ENCODE measurements at regions not wholly inside any gene's neighbourhood (a gene's known extent, or its start where the extent isn't known, plus 50 kb on each side); places are given as distances from the start of the nearest gene placed in this dataset.

DNA sequence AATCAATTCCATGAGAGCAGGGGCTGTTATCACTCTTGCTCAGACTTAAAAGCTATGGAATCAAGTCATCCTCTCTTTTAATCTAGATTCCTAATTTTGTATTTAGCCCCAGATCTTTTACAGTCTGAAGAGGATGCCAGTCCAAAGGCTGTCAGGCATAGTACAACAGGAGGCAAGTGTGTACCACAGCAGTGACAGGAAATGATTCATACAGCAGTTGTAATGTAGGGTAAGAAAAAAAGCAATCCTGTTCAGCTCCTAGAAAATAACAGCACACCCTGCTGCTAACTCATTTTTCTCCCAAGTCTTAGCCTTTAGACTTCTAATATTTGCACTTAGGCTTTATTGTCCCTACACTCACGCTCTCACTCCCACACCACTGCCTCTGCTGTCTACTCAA, 127.8 kb upstream of the SYT4 start:
- no peak for DNase-seq (ENCODE audit: low read depth, low spot score)
- no peak overlapping the region for H3K4me3 ChIP-seq (ENCODE audit: low read depth, low read length)
- no peak for TF ChIP-seq CTCF (IDR thresholded peaks at IDR 0.05; ENCODE audit: low read depth, low read length)
- in situ Hi-C loops (cut with HindIII; ENCODE audit: low sequenced_read_pairs): no loop called here

- H3K4me3 ChIP-seq (ENCODE audit: low read depth, low read length): no peak overlapping the region
- TF ChIP-seq CTCF (IDR thresholded peaks at IDR 0.05; ENCODE audit: low read depth, low read length): no peak
- in situ Hi-C loops (cut with HindIII; ENCODE audit: low sequenced_read_pairs): no loop called here
- DNase-seq (ENCODE audit: low read depth, low spot score): no peak
These were observed 136.7 kb upstream of the SYT4 start for GRCh38 chr18:43414006-43414405.

DNA sequence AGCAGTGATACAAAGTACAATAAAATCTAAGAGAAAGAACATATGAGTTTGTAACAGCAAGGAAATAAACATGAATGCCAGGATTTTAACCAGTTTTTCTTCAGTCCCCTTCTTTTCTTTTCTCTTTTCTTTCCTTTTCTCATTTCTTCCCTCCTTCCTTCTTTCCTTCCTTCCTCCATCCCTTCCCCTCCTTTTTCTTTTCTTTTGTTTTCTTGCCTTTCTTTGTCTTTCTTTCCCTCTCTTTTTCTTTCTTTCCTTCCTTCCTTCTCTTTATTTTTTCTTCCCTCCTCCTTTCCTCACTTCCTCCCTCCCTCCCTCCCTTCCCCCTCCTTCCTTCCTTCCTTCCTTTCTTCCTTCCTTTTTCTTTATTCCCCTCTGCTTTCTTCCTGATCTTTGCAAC, 142.8 kb upstream of the SYT4 start:
- no peak for DNase-seq (ENCODE audit: low read depth, low spot score)
- no peak for TF ChIP-seq CTCF (IDR thresholded peaks at IDR 0.05; ENCODE audit: low read depth, low read length)
- in situ Hi-C loops (cut with HindIII; ENCODE audit: low sequenced_read_pairs): no loop called here
- H3K4me3 ChIP-seq (ENCODE audit: low read depth, low read length): no peak overlapping the region

DNA sequence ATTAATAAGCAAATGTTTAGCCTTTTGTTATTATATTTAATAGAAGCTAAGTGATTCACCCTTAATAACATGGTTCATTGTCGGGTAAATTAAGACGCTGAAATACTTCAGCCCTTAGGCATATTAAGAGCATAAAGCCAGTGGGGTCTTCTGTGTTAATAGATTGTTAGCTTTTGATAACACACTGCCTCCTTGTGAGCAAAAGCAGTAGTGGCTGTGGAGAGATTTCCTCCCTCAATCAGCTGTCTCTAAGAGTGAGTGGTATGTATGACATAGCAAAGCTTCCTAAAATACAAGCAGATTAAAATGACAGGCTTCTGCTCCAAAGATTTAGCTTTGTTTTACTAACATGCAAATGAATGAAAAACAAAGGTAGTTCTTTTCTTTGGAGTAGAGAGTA, 143.7 kb upstream of the SYT4 start:
- H3K4me3 ChIP-seq (ENCODE audit: low read depth, low read length): no peak overlapping the region
- peak; percentile 29 for TF ChIP-seq CTCF (IDR thresholded peaks at IDR 0.05; ENCODE audit: low read depth, low read length)
- in situ Hi-C loops (cut with HindIII; ENCODE audit: low sequenced_read_pairs): no loop called here
- no peak for DNase-seq (ENCODE audit: low read depth, low spot score)

DNA sequence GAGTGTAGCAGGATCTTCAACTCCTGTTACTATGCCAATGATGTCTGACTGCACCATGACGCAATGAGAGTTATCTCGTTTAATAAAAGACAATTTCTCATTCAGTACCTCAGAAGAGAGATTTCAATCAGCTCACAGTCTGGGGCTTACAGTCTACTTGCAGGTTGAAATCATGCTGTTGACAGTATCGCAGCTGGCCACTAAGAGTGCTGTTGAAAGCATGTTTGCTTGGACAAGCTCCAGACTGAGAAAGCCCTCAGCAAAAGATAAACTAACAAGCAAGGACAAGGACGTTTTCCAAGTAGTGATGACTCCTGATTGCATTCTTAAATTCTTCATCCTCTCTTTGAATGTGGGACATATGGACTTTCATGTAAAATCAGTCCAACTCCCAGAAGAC, 145.2 kb upstream of the SYT4 start:
- in situ Hi-C loops (cut with HindIII; ENCODE audit: low sequenced_read_pairs): no loop called here
- no peak for TF ChIP-seq CTCF (IDR thresholded peaks at IDR 0.05; ENCODE audit: low read depth, low read length)
- H3K4me3 ChIP-seq (ENCODE audit: low read depth, low read length): no peak overlapping the region
- peak; percentile 5 for DNase-seq (ENCODE audit: low read depth, low spot score)

DNA sequence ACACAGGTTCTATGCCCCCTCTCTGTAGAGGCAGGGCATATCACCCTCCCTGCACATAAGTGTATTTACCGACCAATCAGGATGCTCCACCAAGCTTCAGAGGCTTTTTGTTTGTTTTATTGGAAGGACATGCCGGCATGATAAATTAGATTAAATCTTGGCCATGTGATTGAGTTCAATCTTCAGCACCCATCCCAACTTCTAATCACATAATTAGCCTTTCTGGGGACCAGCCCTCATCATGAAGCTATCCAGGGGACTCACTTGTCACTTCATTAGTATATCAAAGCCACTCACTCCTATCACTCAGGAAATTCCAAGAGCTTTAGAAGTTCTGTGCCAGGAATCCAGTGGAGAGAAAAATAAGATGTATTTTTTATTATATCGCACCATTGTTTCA, 158.6 kb upstream of the SYT4 start:
- no peak for TF ChIP-seq CTCF (IDR thresholded peaks at IDR 0.05; ENCODE audit: low read depth, low read length)
- no peak for DNase-seq (ENCODE audit: low read depth, low spot score)
- no peak overlapping the region for H3K4me3 ChIP-seq (ENCODE audit: low read depth, low read length)
- in situ Hi-C loops (cut with HindIII; ENCODE audit: low sequenced_read_pairs): no loop called here

DNA sequence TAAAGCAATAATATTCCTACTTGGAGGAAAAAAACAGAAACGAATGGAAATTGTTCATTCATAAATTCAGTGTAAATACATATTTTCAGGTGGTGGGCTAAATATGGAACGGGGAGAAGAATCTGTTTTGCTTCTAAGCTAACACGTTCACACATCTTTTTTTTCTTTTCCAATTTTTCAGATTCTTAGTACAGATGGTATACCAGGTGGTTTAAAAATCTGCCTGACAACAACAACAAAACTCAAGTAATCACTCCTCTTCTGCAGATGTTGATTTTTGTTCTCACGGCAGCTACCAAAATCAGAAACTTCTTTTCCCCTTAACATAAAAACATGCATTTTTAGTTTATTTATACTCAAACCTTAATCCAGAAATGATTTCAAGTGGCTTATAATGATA, 164.8 kb upstream of the SYT4 start:
- no peak overlapping the region for H3K4me3 ChIP-seq (ENCODE audit: low read depth, low read length)
- no peak for DNase-seq (ENCODE audit: low read depth, low spot score)
- in situ Hi-C loops (cut with HindIII; ENCODE audit: low sequenced_read_pairs): no loop called here
- no peak for TF ChIP-seq CTCF (IDR thresholded peaks at IDR 0.05; ENCODE audit: low read depth, low read length)

Measured in astrocyte of the spinal cord (primary cell).